KMS-11 (cell line): ENCODE measurements at regions not wholly inside any gene's neighbourhood (a gene's known extent, or its start where the extent isn't known, plus 50 kb on each side); places are given as distances from the start of the nearest gene placed in this dataset.

Experiments used
- H2AFZ ChIP-seq: fragments of 200-600 bp; sonication (generic); 2 replicates; pipeline ENCODE4 v1.6.1; 2016; ENCODE audit warnings: antibody characterized with exemption, mixed run types, low read depth
- H3K27ac ChIP-seq: fragments of 200-600 bp; sonication (generic); 2 replicates; pipeline ENCODE4 v1.6.1; 2016; ENCODE audit warnings: mild to moderate bottlenecking, mixed run types
- H3K27me3 ChIP-seq: fragments of 200-600 bp; sonication (generic); 2 replicates; pipeline ENCODE4 v1.6.1; 2017; ENCODE audit warnings: mild to moderate bottlenecking, low read depth, mixed run types, moderate library complexity; ENCODE audit not compliant: insufficient read depth
- H3K36me3 ChIP-seq: fragments of 200-600 bp; sonication (generic); 2 replicates; pipeline ENCODE4 v1.6.1; 2017; ENCODE audit warnings: mild to moderate bottlenecking, mixed run types; ENCODE audit not compliant: insufficient read depth
- H3K4me1 ChIP-seq: fragments of 200-600 bp; sonication (generic); 2 replicates; pipeline ENCODE4 v1.6.1; 2016; ENCODE audit warnings: mild to moderate bottlenecking, low read depth, mixed run types; ENCODE audit not compliant: poor library complexity, severe bottlenecking
- H3K4me2 ChIP-seq: fragments of 200-600 bp; sonication (generic); 2 replicates; pipeline ENCODE4 v1.7.0; 2016; ENCODE audit warnings: mild to moderate bottlenecking, mixed run types
- H3K4me3 ChIP-seq: fragments of 200-600 bp; sonication (generic); IDR thresholded peaks from 2 replicates; pipeline ENCODE4 v1.6.1; 2017; ENCODE audit warnings: low read depth, low read length, mixed read lengths; ENCODE audit not compliant: insufficient read depth
- H3K79me2 ChIP-seq: fragments of 200-600 bp; sonication (generic); 2 replicates; pipeline ENCODE4 v1.6.1; 2016; ENCODE audit warnings: low read depth, mixed run types; ENCODE audit not compliant: insufficient read depth
- H3K9ac ChIP-seq: fragments of 200-600 bp; sonication (generic); 2 replicates; pipeline ENCODE4 v1.6.1; 2016; ENCODE audit warnings: mild to moderate bottlenecking, mixed run types
- H4K20me1 ChIP-seq: fragments of 200-600 bp; sonication (generic); 2 replicates; pipeline ENCODE4 v1.6.1; 2016; ENCODE audit warnings: mild to moderate bottlenecking, mixed run types; ENCODE audit not compliant: insufficient read depth
- TF ChIP-seq, protein P1 (sequence below): fragments of 200-600 bp; sonication (generic); conservative IDR thresholded peaks from 2 replicates; pipeline ENCODE4 v1.6.1; 2017; ENCODE audit warnings: low read depth, mild to moderate bottlenecking, antibody characterized with exemption, low read length, moderate library complexity, mixed read lengths

- Histone ChIP-seq H3K27me3 (no peaks in the 10 kb centered on the region), H3K79me2 (no peaks in the 10 kb centered on the region), H3K4me2 (no peak overlapping the region), H4K20me1 (no peaks in the 10 kb centered on the region), H3K9ac (no peak overlapping the region), H3K36me3 (no peaks in the 10 kb centered on the region), H3K27ac (no peak overlapping the region), H2AFZ (no peak overlapping the region), H3K4me3 (no peak overlapping the region), H3K4me1 (no peaks in the 10 kb centered on the region)
- TF ChIP-seq, protein P1, sequence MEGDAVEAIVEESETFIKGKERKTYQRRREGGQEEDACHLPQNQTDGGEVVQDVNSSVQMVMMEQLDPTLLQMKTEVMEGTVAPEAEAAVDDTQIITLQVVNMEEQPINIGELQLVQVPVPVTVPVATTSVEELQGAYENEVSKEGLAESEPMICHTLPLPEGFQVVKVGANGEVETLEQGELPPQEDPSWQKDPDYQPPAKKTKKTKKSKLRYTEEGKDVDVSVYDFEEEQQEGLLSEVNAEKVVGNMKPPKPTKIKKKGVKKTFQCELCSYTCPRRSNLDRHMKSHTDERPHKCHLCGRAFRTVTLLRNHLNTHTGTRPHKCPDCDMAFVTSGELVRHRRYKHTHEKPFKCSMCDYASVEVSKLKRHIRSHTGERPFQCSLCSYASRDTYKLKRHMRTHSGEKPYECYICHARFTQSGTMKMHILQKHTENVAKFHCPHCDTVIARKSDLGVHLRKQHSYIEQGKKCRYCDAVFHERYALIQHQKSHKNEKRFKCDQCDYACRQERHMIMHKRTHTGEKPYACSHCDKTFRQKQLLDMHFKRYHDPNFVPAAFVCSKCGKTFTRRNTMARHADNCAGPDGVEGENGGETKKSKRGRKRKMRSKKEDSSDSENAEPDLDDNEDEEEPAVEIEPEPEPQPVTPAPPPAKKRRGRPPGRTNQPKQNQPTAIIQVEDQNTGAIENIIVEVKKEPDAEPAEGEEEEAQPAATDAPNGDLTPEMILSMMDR, result no peak
Observed at GRCh38 chr4:35975617-35976355, 268.5 kb downstream of the ARAP2 start.

GRCh38 chr4:35978551-35978950, 265.8 kb downstream of the ARAP2 start:
- H3K27me3 ChIP-seq, result no peaks in the 10 kb centered on the region
- TF ChIP-seq, protein P1, result no peak
- H3K36me3 ChIP-seq, result no peaks in the 10 kb centered on the region
- H2AFZ ChIP-seq, result no peak overlapping the region
- H3K27ac ChIP-seq, result no peak overlapping the region
- no peak overlapping the region for H3K4me3 ChIP-seq
- H3K79me2 ChIP-seq, result no peaks in the 10 kb centered on the region
- H4K20me1 ChIP-seq, result no peaks in the 10 kb centered on the region
- H3K4me2 ChIP-seq, result no peak overlapping the region
- H3K4me1 ChIP-seq, result peaks cover 5% of the 10 kb centered on the region
- no peak overlapping the region for H3K9ac ChIP-seq

GRCh38 chr4:35982318-35982717, 262.0 kb downstream of the ARAP2 start:
- TF ChIP-seq, protein P1, result no peak
- Histone ChIP-seq H3K4me3 (no peak overlapping the region), H3K27ac (no peak overlapping the region), H3K9ac (no peak overlapping the region), H3K79me2 (no peaks in the 10 kb centered on the region), H3K36me3 (no peaks in the 10 kb centered on the region), H2AFZ (no peak overlapping the region), H3K27me3 (no peaks in the 10 kb centered on the region), H4K20me1 (no peaks in the 10 kb centered on the region), H3K4me1 (peaks cover 5% of the 10 kb centered on the region), H3K4me2 (no peak overlapping the region)

DNA sequence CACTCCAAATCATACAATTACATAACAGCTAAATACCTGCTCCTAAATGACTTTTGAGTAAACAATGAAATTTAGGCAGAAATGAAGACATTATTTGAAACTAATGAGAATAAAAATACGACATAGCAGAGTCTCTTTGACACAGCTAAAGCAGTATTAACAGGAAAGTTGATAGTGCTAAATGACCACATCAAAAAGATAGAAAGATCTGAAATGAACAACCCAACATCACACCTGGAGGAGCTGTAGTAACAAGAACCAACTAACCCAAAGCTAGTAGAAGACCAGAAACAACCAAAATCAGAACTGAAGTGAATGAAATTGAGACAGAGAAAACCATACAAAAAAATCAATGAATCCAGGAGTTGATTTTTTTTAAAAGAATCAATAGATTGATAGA, 257.8 kb downstream of the ARAP2 start:
- Histone ChIP-seq H2AFZ (no peak overlapping the region), H3K79me2 (no peaks in the 10 kb centered on the region), H3K4me3 (no peak overlapping the region), H3K27me3 (no peaks in the 10 kb centered on the region), H3K9ac (no peak overlapping the region), H4K20me1 (no peaks in the 10 kb centered on the region), H3K4me2 (no peak overlapping the region), H3K4me1 (no peaks in the 10 kb centered on the region), H3K36me3 (no peaks in the 10 kb centered on the region), H3K27ac (no peak overlapping the region)
- TF ChIP-seq, protein P1, result no peak
